ENCODE measurements at regions not wholly inside any gene's neighbourhood (a gene's known extent, or its start where the extent isn't known, plus 50 kb on each side); places are given as distances from the start of the nearest gene placed in this dataset.
"Not testable (repeated sequence)": the region's sequence is repeated elsewhere in the genome, so short reads cannot be mapped to it uniquely, and the experiment has no call there.

DNA sequence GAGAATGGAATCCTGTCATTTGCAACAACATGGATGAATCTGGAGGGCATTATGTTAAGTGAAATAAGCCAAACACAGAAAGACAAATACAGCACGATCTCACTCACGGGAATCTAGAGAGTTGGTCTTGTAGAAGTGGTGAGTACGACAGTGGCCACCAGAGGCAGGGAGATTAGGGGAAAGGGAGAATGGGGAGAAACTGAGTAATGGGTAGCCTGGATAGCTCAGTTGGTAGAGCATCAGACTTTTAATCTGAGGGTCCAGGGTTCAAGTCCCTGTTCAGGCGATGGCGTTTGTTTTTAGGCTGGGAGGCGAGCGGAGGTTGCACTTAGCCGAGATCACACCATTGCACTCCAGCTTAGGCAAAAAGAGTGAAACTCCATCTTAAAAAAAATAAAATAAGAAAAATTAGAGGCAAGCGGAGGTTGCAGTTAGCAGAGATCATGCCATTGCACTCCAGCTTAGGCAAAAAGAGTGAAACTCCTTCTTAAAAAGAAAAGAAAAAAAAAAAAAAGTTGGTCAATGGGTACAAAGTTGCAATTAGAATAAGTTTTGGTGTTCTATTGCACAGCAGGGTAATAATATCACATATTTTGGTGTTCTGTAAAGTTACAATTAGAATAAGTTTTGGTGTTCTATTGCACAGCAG, 95.7 kb upstream of the UBASH3B start:
- ChIA-PET CTCF (no interaction called here), POLR2A (ENCODE audit: unreplicated experiment) (no interaction called here)
- no peak for ATAC-seq
- DNase-seq: peak; percentile 27
- Histone ChIP-seq H3K9me2 (replicated peaks; ENCODE audit: low read length) (no peaks in the 10 kb centered on the region), H3K4me3 (ENCODE audit: low read length) (no peak overlapping the region), H3K9me3 (ENCODE audit: low read length) (no peaks in the 10 kb centered on the region), H2AFZ (ENCODE audit: low read length) (no peak overlapping the region), H4K20me1 (ENCODE audit: low read length) (no peaks in the 10 kb centered on the region), H3K4me2 (ENCODE audit: low read length) (no peak overlapping the region), H3K27ac (ENCODE audit: low read length) (no peak overlapping the region), H3K79me2 (ENCODE audit: low read length) (no peaks in the 10 kb centered on the region), H3F3A (ENCODE audit: low read length, unreplicated experiment) (no peaks in the 10 kb centered on the region), H3K4me1 (ENCODE audit: insufficient read depth, low read length) (no peaks in the 10 kb centered on the region), H3K9ac (ENCODE audit: low read length) (no peak overlapping the region), H3K27me3 (ENCODE audit: low read length) (peaks cover 31% of the 10 kb centered on the region), H3K36me3 (ENCODE audit: low read depth, low read length) (no peaks in the 10 kb centered on the region)
- TF ChIP-seq, protein P1, sequence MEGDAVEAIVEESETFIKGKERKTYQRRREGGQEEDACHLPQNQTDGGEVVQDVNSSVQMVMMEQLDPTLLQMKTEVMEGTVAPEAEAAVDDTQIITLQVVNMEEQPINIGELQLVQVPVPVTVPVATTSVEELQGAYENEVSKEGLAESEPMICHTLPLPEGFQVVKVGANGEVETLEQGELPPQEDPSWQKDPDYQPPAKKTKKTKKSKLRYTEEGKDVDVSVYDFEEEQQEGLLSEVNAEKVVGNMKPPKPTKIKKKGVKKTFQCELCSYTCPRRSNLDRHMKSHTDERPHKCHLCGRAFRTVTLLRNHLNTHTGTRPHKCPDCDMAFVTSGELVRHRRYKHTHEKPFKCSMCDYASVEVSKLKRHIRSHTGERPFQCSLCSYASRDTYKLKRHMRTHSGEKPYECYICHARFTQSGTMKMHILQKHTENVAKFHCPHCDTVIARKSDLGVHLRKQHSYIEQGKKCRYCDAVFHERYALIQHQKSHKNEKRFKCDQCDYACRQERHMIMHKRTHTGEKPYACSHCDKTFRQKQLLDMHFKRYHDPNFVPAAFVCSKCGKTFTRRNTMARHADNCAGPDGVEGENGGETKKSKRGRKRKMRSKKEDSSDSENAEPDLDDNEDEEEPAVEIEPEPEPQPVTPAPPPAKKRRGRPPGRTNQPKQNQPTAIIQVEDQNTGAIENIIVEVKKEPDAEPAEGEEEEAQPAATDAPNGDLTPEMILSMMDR (conservative IDR thresholded peaks at IDR 0.05; ENCODE audit: low read depth, low read length): no peak
- no peak for TF ChIP-seq EZH2 (IDR thresholded peaks at IDR 0.05; ENCODE audit: low read length, unreplicated experiment)
- no peak for TF ChIP-seq EZH2phosphoT487 (IDR thresholded peaks at IDR 0.05; ENCODE audit: borderline replicate concordance, low read length)
- intact Hi-C loops (cut with micrococcal nuclease): no loop called here
- BruUV-seq (replicated peaks): no TSS peak

DNA sequence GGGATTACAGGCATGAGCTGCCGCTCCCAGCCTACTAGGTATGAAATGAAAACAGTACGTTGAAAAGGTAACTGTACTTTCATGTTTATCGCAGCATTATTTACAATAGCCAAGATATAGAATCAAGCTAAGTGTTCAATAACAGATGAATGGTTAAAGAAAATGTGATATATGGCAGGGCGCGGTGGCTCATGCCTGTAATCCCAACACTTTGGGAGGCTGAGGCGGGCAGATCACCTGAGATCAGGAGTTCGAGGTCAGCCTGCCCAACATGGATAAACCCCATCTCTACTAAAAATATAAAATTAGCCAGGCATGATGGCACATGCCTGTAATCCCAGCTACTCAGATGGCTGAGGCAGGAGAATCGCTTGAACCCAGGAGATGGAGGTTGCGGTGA, 96.3 kb upstream of the UBASH3B start:
- POLR2A ChIA-PET (ENCODE audit: unreplicated experiment); H3K27ac ChIP-seq (ENCODE audit: low read length); H3K9me3 ChIP-seq (ENCODE audit: low read length); intact Hi-C loops (cut with micrococcal nuclease); H3K4me1 ChIP-seq (ENCODE audit: insufficient read depth, low read length); H3K79me2 ChIP-seq (ENCODE audit: low read length); DNase-seq; CTCF ChIA-PET; H3K9ac ChIP-seq (ENCODE audit: low read length); H2AFZ ChIP-seq (ENCODE audit: low read length); H3K4me3 ChIP-seq (ENCODE audit: low read length); H4K20me1 ChIP-seq (ENCODE audit: low read length); H3F3A ChIP-seq (ENCODE audit: low read length, unreplicated experiment); H3K9me2 ChIP-seq (replicated peaks; ENCODE audit: low read length); ATAC-seq; H3K36me3 ChIP-seq (ENCODE audit: low read depth, low read length); H3K4me2 ChIP-seq (ENCODE audit: low read length); BruUV-seq (replicated peaks): not testable (repeated sequence)
- H3K27me3 ChIP-seq (ENCODE audit: low read length): peaks cover 29% of the 10 kb centered on the region

DNA sequence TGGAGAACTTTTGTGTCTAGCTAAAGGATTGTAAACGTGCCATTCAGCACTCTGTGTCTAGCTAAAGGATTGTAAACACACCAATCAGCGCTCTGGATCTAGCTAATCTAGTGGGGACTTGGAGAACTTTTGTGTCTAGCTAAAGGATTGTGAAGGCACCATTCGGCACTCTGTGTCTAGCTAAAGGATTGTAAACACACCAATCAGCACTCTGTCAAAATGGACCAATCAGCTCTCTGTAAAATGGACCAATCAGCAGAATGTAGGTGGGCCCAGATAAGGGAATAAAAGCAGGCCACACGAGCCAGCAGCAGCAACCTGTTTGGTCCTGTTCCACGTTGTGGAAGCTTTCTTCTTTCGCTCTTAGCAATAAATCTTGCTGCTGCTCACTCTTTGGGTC, 98.4 kb upstream of the UBASH3B start:
- H3K9me2 ChIP-seq (replicated peaks; ENCODE audit: low read length); H3K4me1 ChIP-seq (ENCODE audit: insufficient read depth, low read length); DNase-seq; intact Hi-C loops (cut with micrococcal nuclease); H3K9me3 ChIP-seq (ENCODE audit: low read length); H3K9ac ChIP-seq (ENCODE audit: low read length); H3K4me2 ChIP-seq (ENCODE audit: low read length); H3K27ac ChIP-seq (ENCODE audit: low read length); H3K36me3 ChIP-seq (ENCODE audit: low read depth, low read length); H4K20me1 ChIP-seq (ENCODE audit: low read length); BruUV-seq (replicated peaks); H3K79me2 ChIP-seq (ENCODE audit: low read length); H3F3A ChIP-seq (ENCODE audit: low read length, unreplicated experiment); H3K4me3 ChIP-seq (ENCODE audit: low read length); CTCF ChIA-PET; H2AFZ ChIP-seq (ENCODE audit: low read length); ATAC-seq: not testable (repeated sequence)
- POLR2A ChIA-PET (ENCODE audit: unreplicated experiment): interaction anchor here (0.6 kb wide), 1 partner anchor 235 kb away, joined by 13 read pairs; no protein-coding TSS in a partner anchor
- peaks cover 31% of the 10 kb centered on the region for H3K27me3 ChIP-seq (ENCODE audit: low read length)

DNA sequence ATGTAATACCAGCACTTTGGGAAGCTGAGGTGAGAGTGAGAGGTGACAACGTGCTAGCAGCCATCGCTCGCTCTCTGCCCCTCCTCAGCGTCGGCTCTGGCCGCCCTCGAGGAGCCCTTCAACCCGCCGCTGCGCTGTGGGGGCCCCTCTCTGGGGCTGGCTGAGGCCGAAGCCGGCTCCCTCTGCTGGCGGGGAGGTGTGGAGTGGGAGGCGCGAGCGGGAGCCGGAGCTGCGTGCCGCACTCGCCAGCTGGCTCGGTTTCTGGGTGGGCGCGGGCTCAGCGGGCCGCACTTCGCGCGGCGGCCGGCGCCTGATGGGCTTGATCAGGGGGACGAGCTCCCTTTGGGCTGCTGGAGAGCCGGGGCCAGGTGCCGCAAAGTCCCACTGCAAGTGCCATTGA, 98.9 kb upstream of the UBASH3B start:
- Histone ChIP-seq H3K36me3 (ENCODE audit: low read depth, low read length) (no peaks in the 10 kb centered on the region), H3K9ac (ENCODE audit: low read length) (no peak overlapping the region), H3K9me3 (ENCODE audit: low read length) (no peaks in the 10 kb centered on the region), H3K79me2 (ENCODE audit: low read length) (no peaks in the 10 kb centered on the region), H3K27me3 (ENCODE audit: low read length) (peaks cover 26% of the 10 kb centered on the region), H3K4me3 (ENCODE audit: low read length) (no peak overlapping the region), H3K4me1 (ENCODE audit: insufficient read depth, low read length) (no peaks in the 10 kb centered on the region), H3K4me2 (ENCODE audit: low read length) (no peak overlapping the region), H3K27ac (ENCODE audit: low read length) (no peak overlapping the region), H3K9me2 (replicated peaks; ENCODE audit: low read length) (no peaks in the 10 kb centered on the region), H3F3A (ENCODE audit: low read length, unreplicated experiment) (no peaks in the 10 kb centered on the region), H2AFZ (ENCODE audit: low read length) (no peak overlapping the region), H4K20me1 (ENCODE audit: low read length) (no peaks in the 10 kb centered on the region)
- BruUV-seq (replicated peaks): no TSS peak
- TF ChIP-seq, protein P1 (conservative IDR thresholded peaks at IDR 0.05; ENCODE audit: low read depth, low read length): no peak; the same call in 1 of the 2 replicates
- no peak for TF ChIP-seq EZH2 (IDR thresholded peaks at IDR 0.05; ENCODE audit: low read length, unreplicated experiment)
- TF ChIP-seq EZH2phosphoT487 (IDR thresholded peaks at IDR 0.05; ENCODE audit: borderline replicate concordance, low read length): no peak
- DNase-seq: no peak
- ChIA-PET CTCF (no interaction called here), POLR2A (ENCODE audit: unreplicated experiment) (interaction anchor here (0.6 kb wide), 1 partner anchor 235 kb away, joined by 13 read pairs; no protein-coding TSS in a partner anchor)
- ATAC-seq: no peak
- intact Hi-C loops (cut with micrococcal nuclease): no loop called here

Measured in PC-3 (cell line).